ENCODE measurements at regions not wholly inside any gene's neighbourhood (a gene's known extent, or its start where the extent isn't known, plus 50 kb on each side); places are given as distances from the start of the nearest gene placed in this dataset.
A peak's percentile ranks its signal among the peaks of the same experiment; 100 is the strongest.

GRCh38 chr11:11044137-11044855 is 186.4 kb upstream of the ZBED5 start:
- DNase-seq (ENCODE audit: low read depth) = no peak

GRCh38 chr11:11043721-11044120 is 185.9 kb upstream of the ZBED5 start:
- DNase-seq (ENCODE audit: low read depth) = no peak

DNA sequence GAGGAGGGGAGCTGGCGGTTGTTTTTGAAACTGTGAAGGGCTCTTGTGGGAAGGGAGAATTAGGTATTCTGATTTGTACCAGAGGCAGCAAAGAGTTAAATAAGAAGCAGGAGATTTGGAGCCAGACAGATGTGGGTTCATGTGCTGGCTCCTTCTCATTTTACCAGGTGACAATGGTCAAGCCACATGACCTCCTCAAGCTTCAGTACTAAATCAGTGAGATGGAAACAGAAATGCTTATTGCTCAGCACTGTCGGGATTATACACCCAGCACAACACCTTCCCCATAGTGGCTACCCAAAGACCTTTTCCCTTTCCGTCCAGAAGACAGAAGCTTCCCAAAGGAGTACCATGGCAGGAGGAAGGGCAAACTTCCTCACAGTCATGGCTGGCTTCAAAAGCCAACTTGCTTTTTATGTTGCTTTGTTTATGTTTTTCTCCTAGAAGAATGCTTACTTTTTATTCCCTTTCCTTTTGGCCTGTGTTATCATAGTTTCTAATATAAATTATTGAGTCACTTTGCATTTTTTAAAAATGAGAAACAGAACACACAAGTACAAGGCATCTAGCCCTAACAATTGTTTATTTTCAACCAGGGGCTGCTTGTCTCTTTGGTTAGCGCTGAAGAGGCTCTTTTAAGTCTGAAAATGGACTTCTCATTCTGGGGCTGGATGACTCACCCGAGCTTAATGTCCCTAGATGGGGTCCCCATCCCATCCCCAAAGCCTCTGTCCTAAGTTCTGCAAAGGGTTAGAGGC is 181.5 kb upstream of the ZBED5 start:
- DNase-seq (ENCODE audit: low read depth) = no peak

DNA sequence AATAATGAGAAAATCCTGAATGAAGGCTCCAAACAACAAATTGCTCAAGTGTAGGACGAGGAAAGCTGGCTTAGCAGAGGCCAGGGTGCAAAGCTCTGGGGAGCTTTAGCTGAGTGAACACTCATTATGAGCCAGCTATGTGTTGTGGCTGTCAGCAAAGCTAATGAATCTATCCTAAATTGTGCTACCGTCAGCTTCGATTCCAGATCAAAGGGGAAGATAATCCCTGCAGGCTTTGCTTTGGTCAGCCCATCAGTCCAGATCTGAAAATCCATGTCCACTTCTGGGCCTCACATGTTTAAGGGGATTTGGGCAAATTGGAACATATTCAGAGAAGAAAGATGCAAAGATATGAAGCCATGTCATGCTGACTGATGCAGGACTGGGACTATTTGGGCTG is 180.9 kb upstream of the ZBED5 start:
- no peak for DNase-seq (ENCODE audit: low read depth)

- DNase-seq (ENCODE audit: low read depth) = no peak
Observed at GRCh38 chr11:11038352-11038751, 180.5 kb upstream of the ZBED5 start.

DNA sequence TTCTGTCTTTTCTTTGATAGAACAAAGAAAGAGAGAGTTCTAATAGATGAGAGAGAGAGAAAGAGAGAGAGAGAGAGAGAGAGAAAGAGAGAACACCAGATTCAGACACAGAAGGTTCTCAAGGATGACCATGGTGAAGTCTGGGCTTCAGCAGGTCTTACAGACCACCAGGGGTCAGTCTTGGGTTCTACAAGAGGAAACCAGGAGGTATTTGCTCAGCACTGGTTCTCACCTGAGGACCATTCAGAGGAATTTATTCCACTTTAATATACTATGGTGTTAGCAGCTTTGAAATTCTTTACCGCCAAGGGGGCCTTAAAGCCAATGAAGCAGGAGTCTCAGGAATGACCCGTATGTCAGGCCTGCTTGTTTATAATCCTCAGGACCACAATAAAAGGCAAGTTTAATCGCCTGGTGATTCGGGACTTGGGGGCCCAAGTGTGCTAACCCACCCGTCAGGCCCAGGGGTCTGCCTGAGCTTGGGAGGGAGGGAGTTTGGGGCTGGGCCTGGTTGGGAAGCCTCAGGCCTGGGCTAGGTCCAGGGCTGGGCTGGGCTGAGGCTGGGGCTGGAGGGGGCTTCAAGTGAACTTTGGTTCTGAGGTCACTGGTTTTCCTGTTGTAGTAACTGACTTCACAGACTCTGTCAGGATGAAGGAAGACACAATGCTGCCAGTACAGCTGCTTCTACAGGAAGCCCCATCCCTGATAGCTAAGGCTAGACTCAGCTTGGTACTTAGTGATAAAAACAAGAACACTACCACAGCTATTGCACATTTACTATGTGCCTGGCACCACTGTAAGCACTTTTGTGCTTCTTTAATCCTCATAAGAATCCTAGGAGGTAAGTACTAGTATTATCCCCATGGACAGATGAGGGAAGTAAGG is 179.2 kb upstream of the ZBED5 start:
- DNase-seq (ENCODE audit: low read depth) = no peak

DNA sequence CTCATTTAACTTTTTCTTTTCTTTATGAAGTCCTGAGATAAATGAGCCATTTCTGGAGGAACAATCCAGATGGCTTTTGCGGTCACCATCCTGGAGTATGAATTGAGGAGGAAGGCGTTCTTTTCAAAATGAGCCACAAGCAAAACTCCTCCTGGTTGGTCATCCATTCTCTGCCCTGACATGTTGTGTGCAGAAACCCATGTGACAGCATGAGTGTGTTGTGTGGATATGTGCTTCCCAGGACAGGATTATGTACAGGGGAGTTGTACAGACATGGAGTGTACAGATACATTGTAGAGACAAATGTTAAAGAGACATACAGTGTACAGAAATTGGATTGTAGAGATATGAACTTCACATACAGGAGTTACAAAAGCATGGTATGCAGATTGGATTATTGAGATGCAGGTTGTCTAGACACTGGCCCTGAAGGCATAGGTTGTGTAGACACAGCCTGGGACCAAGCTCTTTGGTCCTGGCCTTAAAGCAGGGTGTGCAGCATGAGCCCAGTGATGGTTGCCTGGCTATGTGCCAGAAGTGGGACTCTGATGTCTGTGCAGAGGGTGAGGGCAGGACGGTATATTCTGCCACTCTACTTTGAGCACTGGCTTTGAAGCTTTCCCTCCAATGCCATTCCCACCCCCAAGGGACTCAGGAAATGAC is 178.5 kb upstream of the ZBED5 start:
- no peak for DNase-seq (ENCODE audit: low read depth)

DNA sequence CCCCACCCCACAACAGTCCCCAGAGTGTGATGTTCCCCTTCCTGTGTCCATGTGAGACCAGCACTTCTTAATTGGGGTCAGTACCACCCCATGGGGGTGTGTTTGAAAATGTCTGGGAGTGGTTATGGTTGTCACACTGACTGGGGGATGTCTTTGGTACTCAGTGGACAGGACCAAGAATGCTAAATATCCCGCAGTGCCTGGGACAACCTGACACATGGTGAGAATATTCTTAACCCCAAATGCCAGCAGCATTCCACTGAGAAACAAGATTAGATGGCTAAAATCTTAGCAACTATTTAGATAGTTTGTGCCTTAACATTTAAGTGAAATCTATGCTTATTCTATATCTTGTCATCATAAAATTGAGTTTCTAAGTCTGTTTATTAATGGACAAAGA is 177.5 kb upstream of the ZBED5 start:
- DNase-seq (ENCODE audit: low read depth) = no peak

DNA sequence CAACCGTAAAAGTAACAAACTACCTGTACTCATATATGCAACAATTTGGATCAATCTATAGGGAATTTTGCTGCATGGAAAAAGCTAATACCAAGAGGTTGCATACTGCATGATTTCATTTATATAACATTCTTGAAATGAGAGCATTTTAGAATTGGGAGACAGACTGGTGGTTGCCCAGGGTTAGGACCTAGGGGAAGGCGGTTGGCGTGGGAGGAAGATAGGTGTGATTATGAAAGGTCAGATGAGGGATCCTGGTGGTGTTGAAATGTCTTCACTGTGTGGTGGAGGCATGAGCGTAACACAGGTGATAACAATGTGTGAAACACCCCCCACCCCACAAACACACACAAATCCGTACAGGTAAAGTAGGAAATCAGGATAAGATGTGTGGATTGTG is 176.6 kb upstream of the ZBED5 start:
- no peak for DNase-seq (ENCODE audit: low read depth)

DNA sequence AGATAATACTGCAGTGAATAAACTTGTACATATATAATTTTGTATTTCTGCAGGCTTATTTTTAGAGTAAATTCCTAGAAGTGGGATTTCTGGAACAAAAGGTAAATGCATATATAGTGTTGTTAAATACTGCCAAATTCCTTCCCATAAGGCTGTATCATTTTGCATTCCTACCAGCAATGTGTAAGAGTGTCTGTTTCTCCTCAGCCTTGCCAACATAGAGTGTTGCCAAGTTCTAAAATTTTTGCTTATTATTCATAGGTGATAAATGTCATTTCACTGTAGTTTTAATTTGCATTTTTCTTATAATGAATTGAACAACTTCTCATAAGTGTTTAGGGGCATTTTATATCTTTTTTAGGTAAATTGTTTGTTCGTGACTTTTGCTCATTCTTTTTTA is 174.2 kb upstream of the ZBED5 start:
- DNase-seq (ENCODE audit: low read depth) = no peak

GRCh38 chr11:11029027-11029426 is 171.2 kb upstream of the ZBED5 start:
- no peak for DNase-seq (ENCODE audit: low read depth)

DNA sequence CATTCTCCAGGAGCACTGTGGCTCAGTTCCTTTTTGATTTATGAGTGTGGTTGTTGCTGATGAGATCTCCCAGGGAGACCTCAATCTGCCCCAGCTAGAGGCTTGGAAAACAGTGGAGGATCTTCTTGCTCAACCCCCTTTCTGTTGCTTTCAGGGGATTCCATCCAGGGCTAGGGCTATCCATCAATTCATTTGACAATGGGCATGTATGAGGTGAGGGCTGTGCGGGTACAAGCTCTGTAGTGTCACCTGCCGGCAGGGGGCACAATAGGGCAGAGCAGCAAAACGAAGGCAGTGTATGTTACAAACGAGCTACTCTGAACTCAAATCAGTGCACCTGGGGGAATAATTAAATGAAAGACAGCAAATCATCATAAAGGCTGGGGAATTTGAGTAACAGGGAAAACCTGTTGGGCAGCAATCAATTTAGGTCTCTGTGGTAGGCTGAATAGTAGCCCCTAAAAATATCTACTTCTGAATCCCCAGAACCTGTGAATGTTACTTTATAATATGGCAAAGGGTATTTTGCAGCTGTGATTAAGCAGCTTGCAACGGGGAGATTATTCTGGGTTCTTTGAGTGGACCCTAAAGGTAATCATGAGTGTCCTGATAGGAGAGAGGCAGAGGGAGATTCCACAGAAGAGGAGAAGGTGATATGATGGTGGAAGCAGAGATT is 170.3 kb upstream of the ZBED5 start:
- no peak for DNase-seq (ENCODE audit: low read depth)

GRCh38 chr11:11027288-11027687 is 169.4 kb upstream of the ZBED5 start:
- DNase-seq (ENCODE audit: low read depth) = peak; percentile 79

DNA sequence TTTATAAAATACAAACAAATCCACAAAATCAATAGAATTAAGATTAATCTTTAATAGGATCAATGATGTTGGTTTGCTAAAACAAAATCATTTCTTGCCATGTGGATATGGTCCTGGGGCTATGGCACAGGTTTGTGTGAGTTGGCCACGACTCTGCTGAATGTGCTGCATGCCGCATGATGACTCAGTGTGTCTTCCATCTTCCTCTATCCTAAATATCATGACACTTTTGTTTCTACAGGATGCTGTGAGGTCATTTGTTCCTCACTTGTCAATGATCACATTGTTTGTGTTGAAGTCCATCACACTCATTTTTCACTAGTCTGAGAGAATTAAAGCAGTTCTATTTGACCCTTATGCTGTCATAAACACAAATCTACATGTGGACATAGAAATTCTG is 167.2 kb upstream of the ZBED5 start:
- DNase-seq (ENCODE audit: low read depth) = peak; percentile 53

DNA sequence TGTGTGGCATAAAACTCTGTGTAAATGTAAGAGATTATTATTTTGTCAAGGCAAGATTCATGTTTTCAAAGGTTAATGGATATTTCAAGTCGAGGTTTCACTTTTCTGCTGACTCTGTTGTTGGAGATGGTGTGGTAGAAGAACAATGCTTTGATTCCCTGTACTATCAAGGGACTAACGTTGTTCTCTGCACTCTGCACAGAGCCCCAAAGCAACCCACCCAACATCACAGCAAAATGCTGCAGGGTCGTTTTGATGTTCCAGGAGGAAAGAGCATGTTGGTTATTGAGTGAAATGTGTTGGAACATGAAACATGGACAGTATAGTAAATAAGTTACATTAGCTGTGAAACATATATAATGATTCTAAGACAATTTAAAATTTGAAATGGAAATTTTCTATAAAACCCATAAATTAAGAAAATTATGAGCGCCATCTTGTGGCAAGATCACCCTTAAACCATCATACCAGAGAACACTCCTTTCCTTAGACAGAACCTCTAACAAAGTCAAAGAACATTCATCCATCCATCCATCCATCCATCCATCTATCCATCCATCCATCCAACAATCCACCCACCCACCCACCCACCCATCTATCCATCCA is 164.4 kb upstream of the ZBED5 start:
- DNase-seq (ENCODE audit: low read depth) = no peak

DNA sequence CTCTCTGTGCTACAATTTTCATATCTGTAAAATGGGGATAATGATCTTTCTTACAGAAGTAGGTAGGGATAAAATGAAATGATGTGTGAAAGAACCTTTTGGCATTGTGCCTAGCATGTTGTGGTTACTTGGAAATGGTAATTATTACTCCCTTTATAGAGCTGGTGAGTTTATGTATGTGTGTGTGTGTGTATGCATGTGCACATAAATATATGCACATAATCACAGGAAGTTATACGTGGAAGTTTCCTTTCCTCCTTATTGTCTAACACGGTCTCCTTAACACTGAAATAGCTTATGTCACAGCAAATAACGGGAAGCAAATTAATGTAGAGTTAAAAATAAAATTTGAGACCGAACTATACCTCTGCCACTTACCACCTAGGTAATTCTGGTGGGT is 163.7 kb upstream of the ZBED5 start:
- no peak for DNase-seq (ENCODE audit: low read depth)

GRCh38 chr11:11020747-11021149 is 162.9 kb upstream of the ZBED5 start:
- DNase-seq (ENCODE audit: low read depth) = no peak

GRCh38 chr11:11020219-11020726 is 162.4 kb upstream of the ZBED5 start:
- DNase-seq (ENCODE audit: low read depth) = no peak

DNA sequence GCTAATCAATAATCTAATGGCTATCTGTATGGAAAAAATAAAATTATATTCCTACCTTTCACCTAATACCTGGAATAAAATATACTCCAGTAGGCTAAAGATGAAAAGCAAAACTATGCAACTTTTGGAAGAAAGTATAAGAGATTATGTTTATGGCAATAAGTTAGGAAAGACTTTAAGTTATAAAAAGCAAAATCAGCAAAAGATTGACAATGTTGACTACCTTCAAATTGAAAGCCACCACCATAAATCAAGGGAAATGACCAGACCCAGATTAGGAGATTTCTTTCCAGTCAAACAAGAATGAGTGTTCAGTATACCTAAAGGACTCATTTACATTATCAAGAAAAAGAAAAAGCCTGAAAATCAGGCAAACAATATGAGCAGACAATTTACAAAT is 159.1 kb upstream of the ZBED5 start:
- DNase-seq (ENCODE audit: low read depth) = no peak

- no peak for DNase-seq (ENCODE audit: low read depth)
Observed at GRCh38 chr11:11016068-11016467, 158.2 kb upstream of the ZBED5 start.

DNA sequence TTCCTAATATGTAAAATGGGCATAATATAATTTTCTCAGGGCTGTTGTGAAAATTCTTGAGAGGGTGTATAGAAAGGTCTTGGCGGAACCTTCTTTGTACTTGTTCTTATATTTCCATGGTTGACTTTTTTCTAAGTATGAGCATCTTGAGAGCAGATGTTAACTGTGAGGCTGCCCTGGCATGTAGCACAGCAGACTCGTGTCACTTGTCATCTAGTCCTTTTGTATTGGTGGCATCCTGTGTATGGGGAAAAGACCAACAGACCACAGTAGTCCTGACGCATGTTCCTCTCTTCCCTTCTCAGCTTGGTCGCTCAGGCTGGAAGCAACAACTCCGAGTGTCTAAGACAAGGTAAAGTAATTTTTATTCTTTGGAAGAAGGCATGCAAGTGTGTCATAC is 153.8 kb upstream of the ZBED5 start:
- DNase-seq (ENCODE audit: low read depth) = no peak
